Keratinocyte (primary cell): ENCODE measurements at regions not wholly inside any gene's neighbourhood (a gene's known extent, or its start where the extent isn't known, plus 50 kb on each side); places are given as distances from the start of the nearest gene placed in this dataset.

Experiments
- CTCF ChIP-seq, 3 experiments: IDR thresholded peaks in 1 of 3; conservative IDR thresholded peaks in 1 of 3; optimal IDR thresholded peaks in 1 of 3; 2 replicates in 2 of 3; 3 replicates in 1 of 3; pipeline versions ENCODE3 to v1.5.1; 2011; ENCODE audit warnings: low read length in 3 of 3, mild to moderate bottlenecking in 3 of 3, moderate library complexity in 2 of 3, control low read depth in 1 of 3, inconsistent platforms in 1 of 3; ENCODE audit not compliant: insufficient read depth in 2 of 3; ENCODE audit errors: extremely low read depth in 1 of 3
- EZH2 ChIP-seq: IDR thresholded peaks from one replicate; pipeline ENCODE4 v1.6.1; 2012; ENCODE audit warnings: inconsistent platforms, mild to moderate bottlenecking, low read length, moderate library complexity

DNA sequence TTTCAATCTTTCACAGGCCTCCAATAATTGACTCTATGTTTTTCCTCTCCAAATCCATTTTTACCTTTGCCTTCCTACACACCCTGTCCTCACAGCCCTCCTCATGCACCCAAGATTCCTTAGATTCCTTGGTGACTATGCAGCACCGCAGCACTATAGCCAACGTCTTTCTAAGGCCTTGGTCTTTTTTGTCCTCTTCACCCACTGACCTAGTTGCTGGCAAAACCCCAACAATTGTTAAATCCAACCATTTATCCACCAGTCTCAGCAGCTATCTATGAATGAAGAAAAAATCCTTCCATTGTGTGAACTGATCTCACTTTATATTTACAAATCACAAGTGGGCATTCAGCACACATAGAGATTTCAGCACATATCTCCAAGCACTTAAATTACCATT is 203.9 kb downstream of the VGLL3 start:
- TF ChIP-seq CTCF (optimal IDR thresholded peaks at IDR 0.05 in 1 of 3, IDR thresholded peaks at IDR 0.05 in 1 of 3, conservative IDR thresholded peaks at IDR 0.05 in 1 of 3; ENCODE audit: extremely low read depth in 1 of 3, insufficient read depth in 2 of 3, low read length in 3 of 3), result no peak
- TF ChIP-seq EZH2, result no peak
